MM.1S (cell line): ENCODE measurements at regions not wholly inside any gene's neighbourhood (a gene's known extent, or its start where the extent isn't known, plus 50 kb on each side); places are given as distances from the start of the nearest gene placed in this dataset.

Experiments used
- EZH2 ChIP-seq: fragments of 300-600 bp; sonication (generic); optimal IDR thresholded peaks from 2 replicates; pipeline ENCODE3; 2017; ENCODE audit warnings: low read depth, mild to moderate bottlenecking, antibody characterized with exemption, low read length, mixed read lengths
- EZH2phosphoT487 ChIP-seq: fragments of 300-600 bp; sonication (generic); IDR thresholded peaks from 2 replicates; pipeline ENCODE4 v1.6.1; 2018; ENCODE audit warnings: antibody characterized with exemption, low read length
- TF ChIP-seq, protein P1 (sequence below): fragments of 300-600 bp; sonication (generic); IDR thresholded peaks from 2 replicates; pipeline ENCODE4 v1.5.1; 2016; ENCODE audit warnings: antibody characterized with exemption, low read length, mixed read lengths

DNA sequence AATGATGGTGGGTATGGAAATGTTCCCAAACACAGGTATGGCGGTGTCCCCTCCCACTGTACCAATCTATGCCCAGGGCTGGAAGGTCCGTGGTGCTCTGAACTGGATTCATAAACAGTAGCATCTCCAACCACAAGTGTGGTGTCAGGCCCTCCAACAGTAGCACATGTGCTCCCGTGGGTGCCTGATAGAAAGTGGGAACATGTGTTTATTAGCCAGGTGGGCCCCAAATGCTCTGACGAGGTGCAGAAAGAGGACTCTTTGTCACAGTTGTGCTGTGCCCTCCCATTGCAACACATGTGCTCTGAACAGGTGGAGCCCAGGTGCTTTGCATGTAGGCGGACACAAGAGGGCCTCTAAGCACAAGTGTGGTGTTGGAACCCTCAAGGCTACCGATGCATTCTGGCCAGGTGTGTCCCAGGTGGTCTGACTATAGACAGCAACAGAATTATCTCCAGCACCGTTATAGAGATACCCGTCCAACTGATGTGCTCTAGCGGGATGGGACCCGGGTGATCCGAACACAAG lies 75.4 kb upstream of the ZNF30 start:
- TF ChIP-seq, protein P1, sequence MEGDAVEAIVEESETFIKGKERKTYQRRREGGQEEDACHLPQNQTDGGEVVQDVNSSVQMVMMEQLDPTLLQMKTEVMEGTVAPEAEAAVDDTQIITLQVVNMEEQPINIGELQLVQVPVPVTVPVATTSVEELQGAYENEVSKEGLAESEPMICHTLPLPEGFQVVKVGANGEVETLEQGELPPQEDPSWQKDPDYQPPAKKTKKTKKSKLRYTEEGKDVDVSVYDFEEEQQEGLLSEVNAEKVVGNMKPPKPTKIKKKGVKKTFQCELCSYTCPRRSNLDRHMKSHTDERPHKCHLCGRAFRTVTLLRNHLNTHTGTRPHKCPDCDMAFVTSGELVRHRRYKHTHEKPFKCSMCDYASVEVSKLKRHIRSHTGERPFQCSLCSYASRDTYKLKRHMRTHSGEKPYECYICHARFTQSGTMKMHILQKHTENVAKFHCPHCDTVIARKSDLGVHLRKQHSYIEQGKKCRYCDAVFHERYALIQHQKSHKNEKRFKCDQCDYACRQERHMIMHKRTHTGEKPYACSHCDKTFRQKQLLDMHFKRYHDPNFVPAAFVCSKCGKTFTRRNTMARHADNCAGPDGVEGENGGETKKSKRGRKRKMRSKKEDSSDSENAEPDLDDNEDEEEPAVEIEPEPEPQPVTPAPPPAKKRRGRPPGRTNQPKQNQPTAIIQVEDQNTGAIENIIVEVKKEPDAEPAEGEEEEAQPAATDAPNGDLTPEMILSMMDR: 0 out of 2 replicates have a peak, but pooled peaks have one; percentile 4
- TF ChIP-seq EZH2: no peak
- no peak for TF ChIP-seq EZH2phosphoT487
